OCI-LY7 (cell line): ENCODE measurements at regions not wholly inside any gene's neighbourhood (a gene's known extent, or its start where the extent isn't known, plus 50 kb on each side); places are given as distances from the start of the nearest gene placed in this dataset.

Experiments used
- BruUV-seq: library from RNA; stranded (reverse); fragments of 400-500 nt; replicated peaks from 2 replicates; lab custom pipeline; 2021; lab: Mats Ljungman, UMichigan
- CTCF ChIA-PET: fragments of 300-600 bp; sonication (Branson Sonifier 250); formaldehyde crosslinking; loops from one replicate; lab custom pipeline; 2022; ENCODE audit warnings: antibody characterized with exemption; ENCODE audit not compliant: unreplicated experiment; lab: Charles Lee
- POLR2A ChIA-PET: fragments of 300-600 bp; sonication (Branson Sonifier 250); formaldehyde crosslinking; loops from one replicate; lab custom pipeline; 2022; ENCODE audit warnings: antibody characterized with exemption; lab: Charles Lee
- DNase-seq: peaks from one replicate; pipeline ENCODE4 v3.0.0-alpha.2; 2015; ENCODE audit warnings: low spot score
- H2AFZ ChIP-seq: fragments of 200-600 bp; sonication (generic), shearing (Covaris generic); 2 replicates; pipeline ENCODE4 v1.6.1; 2014; ENCODE audit warnings: mild to moderate bottlenecking, antibody characterized with exemption, low read length, moderate library complexity
- H3K27ac ChIP-seq: fragments of 200-600 bp; sonication (generic); 2 replicates; pipeline ENCODE4 v1.5.1; 2014; ENCODE audit warnings: mixed run types, low read depth, mild to moderate bottlenecking, moderate library complexity, low read length, inconsistent platforms; ENCODE audit not compliant: poor library complexity, severe bottlenecking
- H3K36me3 ChIP-seq: fragments of 200-600 bp; sonication (generic); 2 replicates; pipeline ENCODE4 v1.6.1; 2014; ENCODE audit warnings: mild to moderate bottlenecking, antibody characterized with exemption, low read length, moderate library complexity, mixed read lengths; ENCODE audit not compliant: insufficient read depth
- H3K4me1 ChIP-seq: fragments of 200-600 bp; sonication (generic); 2 replicates; pipeline ENCODE4 v1.5.1; 2014; ENCODE audit warnings: mild to moderate bottlenecking, low read length; ENCODE audit not compliant: insufficient read depth, poor library complexity, severe bottlenecking
- H3K4me2 ChIP-seq: fragments of 200-600 bp; sonication (generic); 2 replicates; pipeline ENCODE4 v1.6.1; 2014; ENCODE audit warnings: mild to moderate bottlenecking, low read length
- H3K4me3 ChIP-seq: fragments of 200-600 bp; sonication (generic); 2 replicates; pipeline ENCODE4 v1.5.1; 2014; ENCODE audit warnings: mild to moderate bottlenecking, low read depth, low read length; ENCODE audit not compliant: poor library complexity, severe bottlenecking
- H3K79me2 ChIP-seq: fragments of 200-600 bp; sonication (generic); 2 replicates; pipeline ENCODE4 v1.6.1; 2016; ENCODE audit warnings: low read depth, mild to moderate bottlenecking, low read length, moderate library complexity, mixed read lengths; ENCODE audit not compliant: insufficient read depth
- H3K9me2 ChIP-seq: fragments of 200-600 bp; sonication (generic); 2 replicates; pipeline ENCODE4 v1.6.1; 2016; ENCODE audit warnings: mild to moderate bottlenecking, low read length, mixed read lengths; ENCODE audit not compliant: insufficient read depth
- H3K9me3 ChIP-seq: fragments of 200-600 bp; sonication (generic); 2 replicates; pipeline ENCODE4 v1.6.1; 2014; ENCODE audit warnings: mild to moderate bottlenecking, mixed run types, low read length, mixed read lengths
- H4K20me1 ChIP-seq: fragments of 200-600 bp; sonication (generic); 2 replicates; pipeline ENCODE4 v1.6.1; 2014; ENCODE audit warnings: mild to moderate bottlenecking, antibody characterized with exemption, low read length, moderate library complexity, mixed read lengths; ENCODE audit not compliant: insufficient read depth
- EZH2phosphoT487 ChIP-seq: fragments of 200-600 bp; sonication (generic); IDR thresholded peaks from 2 replicates; pipeline ENCODE4 v1.6.1; 2018; ENCODE audit warnings: low read depth, borderline replicate concordance, mild to moderate bottlenecking, mixed run types, antibody characterized with exemption, low read length, moderate library complexity, mixed read lengths
- intact Hi-C: fragments of 100-400 bp; cut with micrococcal nuclease; formaldehyde crosslinking; loops from one replicate; pipeline ENCODE4 v1.10.0; 2022; ENCODE audit not compliant: unreplicated experiment
- TF ChIP-seq, protein P1 (sequence below): fragments of 200-600 bp; sonication (generic); conservative IDR thresholded peaks from 2 replicates; pipeline ENCODE4 v1.5.1; 2014; ENCODE audit warnings: mild to moderate bottlenecking, antibody characterized with exemption, low read length, moderate library complexity, mixed read lengths

DNA sequence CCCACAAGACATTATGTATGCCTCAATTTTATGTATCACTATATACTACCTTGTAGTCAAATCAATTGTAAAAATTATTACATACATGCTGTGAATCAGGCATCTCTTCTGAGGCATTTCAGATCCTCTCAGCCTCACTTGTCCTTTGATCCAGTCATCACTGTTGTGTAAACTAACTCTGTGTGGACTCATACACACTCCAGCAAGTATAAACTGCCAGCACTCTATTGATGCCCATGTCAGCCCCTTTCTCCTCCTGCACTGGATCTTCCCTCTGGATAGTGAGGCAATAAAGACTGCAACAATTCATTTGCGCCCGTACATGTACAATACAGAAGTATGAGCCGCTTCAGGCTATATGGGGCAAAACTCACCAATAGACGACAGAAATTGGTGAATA is 364.7 kb upstream of the TGFBR2 start:
- Histone ChIP-seq H3K4me3 (no peak overlapping the region), H3K36me3 (no peaks in the 10 kb centered on the region), H3K4me1 (no peaks in the 10 kb centered on the region), H4K20me1 (no peaks in the 10 kb centered on the region), H3K79me2 (no peaks in the 10 kb centered on the region), H2AFZ (no peak overlapping the region), H3K27ac (no peak overlapping the region), H3K9me2 (no peaks in the 10 kb centered on the region), H3K9me3 (no peaks in the 10 kb centered on the region), H3K4me2 (no peak overlapping the region)
- POLR2A ChIA-PET: interaction anchor here (0.6 kb wide), 1 partner anchor 89 kb away, joined by 3 read pairs; no protein-coding TSS in a partner anchor
- no TSS peak for BruUV-seq
- TF ChIP-seq EZH2phosphoT487: no peak
- intact Hi-C loops: no loop called here
- DNase-seq: no peak
- CTCF ChIA-PET: no interaction called here

DNA sequence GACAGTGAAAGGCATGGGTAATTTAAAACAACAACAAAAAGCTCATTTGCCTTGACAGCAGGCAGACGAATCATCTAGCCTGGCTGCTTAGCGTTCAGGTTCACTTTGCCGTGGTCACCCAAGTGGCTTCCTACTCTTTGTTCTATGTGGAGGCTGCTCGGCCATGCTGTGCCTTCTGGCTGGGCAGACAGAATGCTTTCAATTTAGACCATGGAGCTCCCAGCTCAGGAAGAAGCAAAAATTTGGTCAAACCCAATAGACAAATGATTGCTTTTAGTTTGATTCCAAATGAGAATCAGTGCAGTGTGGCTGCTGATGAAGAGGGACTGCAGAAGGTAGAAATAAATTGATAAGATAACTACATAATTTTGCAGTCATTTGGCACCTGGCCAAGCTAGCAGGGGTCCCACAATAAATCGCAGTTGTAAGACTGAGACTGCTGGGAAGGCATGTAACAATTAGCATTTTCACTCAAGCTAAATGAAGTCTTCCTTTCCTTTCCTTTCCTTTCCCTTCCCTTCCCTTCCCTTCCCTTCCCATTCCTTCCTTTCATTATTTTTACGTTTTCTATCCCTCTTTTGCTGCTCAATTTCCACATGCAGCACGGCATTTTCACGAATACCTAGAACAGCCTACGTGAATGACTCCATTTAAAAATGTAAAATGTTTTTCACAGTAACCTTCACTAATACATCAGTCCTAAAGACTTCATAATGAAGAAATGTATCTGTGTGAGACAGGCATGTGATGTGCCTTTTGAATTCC is 360.4 kb upstream of the TGFBR2 start:
- ChIA-PET POLR2A (interaction anchor here (0.7 kb wide), 1 partner anchor 129 kb away, joined by 3 read pairs; no protein-coding TSS in a partner anchor), CTCF (no interaction called here)
- Histone ChIP-seq H3K27ac (no peak overlapping the region), H3K9me2 (no peaks in the 10 kb centered on the region), H3K4me3 (no peak overlapping the region), H3K4me2 (no peak overlapping the region), H3K9me3 (no peaks in the 10 kb centered on the region), H2AFZ (no peak overlapping the region), H4K20me1 (no peaks in the 10 kb centered on the region), H3K36me3 (no peaks in the 10 kb centered on the region), H3K4me1 (no peaks in the 10 kb centered on the region), H3K79me2 (no peaks in the 10 kb centered on the region)
- no TSS peak for BruUV-seq
- no peak for DNase-seq
- TF ChIP-seq, protein P1, sequence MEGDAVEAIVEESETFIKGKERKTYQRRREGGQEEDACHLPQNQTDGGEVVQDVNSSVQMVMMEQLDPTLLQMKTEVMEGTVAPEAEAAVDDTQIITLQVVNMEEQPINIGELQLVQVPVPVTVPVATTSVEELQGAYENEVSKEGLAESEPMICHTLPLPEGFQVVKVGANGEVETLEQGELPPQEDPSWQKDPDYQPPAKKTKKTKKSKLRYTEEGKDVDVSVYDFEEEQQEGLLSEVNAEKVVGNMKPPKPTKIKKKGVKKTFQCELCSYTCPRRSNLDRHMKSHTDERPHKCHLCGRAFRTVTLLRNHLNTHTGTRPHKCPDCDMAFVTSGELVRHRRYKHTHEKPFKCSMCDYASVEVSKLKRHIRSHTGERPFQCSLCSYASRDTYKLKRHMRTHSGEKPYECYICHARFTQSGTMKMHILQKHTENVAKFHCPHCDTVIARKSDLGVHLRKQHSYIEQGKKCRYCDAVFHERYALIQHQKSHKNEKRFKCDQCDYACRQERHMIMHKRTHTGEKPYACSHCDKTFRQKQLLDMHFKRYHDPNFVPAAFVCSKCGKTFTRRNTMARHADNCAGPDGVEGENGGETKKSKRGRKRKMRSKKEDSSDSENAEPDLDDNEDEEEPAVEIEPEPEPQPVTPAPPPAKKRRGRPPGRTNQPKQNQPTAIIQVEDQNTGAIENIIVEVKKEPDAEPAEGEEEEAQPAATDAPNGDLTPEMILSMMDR: no peak
- TF ChIP-seq EZH2phosphoT487: no peak
- intact Hi-C loops: no loop called here

DNA sequence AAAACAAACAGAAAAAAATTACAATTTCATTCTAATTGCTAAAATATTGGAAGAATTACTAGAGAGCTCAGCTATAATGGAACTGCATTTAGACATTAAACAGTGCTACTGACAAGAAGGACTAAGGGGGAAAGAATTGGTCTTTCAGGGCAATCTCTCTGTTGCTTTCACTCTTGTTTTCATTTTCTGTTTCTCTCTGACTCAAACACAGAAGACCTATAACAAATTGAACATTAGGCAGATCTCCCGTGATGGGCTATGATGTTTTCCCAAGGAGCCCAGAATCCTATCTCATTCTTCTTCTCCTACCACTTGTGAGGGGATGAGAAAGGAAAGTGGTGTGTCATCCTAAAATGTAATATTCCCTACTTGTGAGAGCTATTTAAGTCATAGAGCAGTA is 358.0 kb upstream of the TGFBR2 start:
- no peaks in the 10 kb centered on the region for H3K4me1 ChIP-seq
- H2AFZ ChIP-seq: no peak overlapping the region
- no peak overlapping the region for H3K4me3 ChIP-seq
- no peaks in the 10 kb centered on the region for H3K9me3 ChIP-seq
- no peak overlapping the region for H3K4me2 ChIP-seq
- no TSS peak for BruUV-seq
- H4K20me1 ChIP-seq: no peaks in the 10 kb centered on the region
- no peaks in the 10 kb centered on the region for H3K9me2 ChIP-seq
- CTCF ChIA-PET: no interaction called here
- intact Hi-C loops: no loop called here
- H3K79me2 ChIP-seq: no peaks in the 10 kb centered on the region
- no peaks in the 10 kb centered on the region for H3K36me3 ChIP-seq
- no peak overlapping the region for H3K27ac ChIP-seq
- POLR2A ChIA-PET: interaction anchor here (0.6 to 0.7 kb wide), 2 partner anchors 198 to 574 kb away, joined by 3 read pairs; no protein-coding TSS in a partner anchor
- TF ChIP-seq, protein P1: no peak
- no peak for TF ChIP-seq EZH2phosphoT487
- no peak for DNase-seq
